ENCODE measurements at regions not wholly inside any gene's neighbourhood (a gene's known extent, or its start where the extent isn't known, plus 50 kb on each side); places are given as distances from the start of the nearest gene placed in this dataset.

DNA sequence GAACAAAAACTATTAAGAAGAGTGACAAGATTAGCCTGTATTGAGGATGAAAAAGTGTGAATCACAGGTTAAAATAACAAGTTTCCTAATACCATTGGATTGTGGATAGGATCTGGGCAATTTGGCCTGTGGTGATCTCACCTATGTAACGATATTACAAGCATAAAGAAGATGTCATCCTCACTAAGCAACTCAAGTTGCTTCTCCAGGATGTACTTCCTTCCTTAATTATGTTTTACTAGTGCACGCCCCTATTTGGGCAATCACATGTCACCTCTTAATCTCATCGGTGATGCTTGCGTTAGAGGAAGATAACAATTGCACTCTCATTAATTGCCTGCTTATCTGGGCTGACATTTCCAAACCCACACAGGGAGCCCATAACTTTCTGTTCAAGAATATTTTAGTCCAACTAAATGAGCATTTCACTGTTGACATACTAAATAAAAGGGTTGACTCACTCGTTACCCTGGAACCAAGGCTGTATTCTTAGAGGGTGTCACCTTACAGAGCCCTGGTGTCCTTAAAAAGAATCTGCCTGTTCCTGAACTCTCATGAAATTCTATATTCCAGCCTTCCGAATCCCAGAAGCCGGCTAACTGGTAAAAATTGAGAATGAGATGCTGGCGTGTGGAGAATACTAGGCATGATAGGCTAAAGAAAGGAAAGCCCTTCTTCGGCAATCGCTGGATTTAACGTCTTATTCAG is 88.2 kb upstream of the ATXN1 start:
- TF ChIP-seq, protein P1, sequence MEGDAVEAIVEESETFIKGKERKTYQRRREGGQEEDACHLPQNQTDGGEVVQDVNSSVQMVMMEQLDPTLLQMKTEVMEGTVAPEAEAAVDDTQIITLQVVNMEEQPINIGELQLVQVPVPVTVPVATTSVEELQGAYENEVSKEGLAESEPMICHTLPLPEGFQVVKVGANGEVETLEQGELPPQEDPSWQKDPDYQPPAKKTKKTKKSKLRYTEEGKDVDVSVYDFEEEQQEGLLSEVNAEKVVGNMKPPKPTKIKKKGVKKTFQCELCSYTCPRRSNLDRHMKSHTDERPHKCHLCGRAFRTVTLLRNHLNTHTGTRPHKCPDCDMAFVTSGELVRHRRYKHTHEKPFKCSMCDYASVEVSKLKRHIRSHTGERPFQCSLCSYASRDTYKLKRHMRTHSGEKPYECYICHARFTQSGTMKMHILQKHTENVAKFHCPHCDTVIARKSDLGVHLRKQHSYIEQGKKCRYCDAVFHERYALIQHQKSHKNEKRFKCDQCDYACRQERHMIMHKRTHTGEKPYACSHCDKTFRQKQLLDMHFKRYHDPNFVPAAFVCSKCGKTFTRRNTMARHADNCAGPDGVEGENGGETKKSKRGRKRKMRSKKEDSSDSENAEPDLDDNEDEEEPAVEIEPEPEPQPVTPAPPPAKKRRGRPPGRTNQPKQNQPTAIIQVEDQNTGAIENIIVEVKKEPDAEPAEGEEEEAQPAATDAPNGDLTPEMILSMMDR (IDR thresholded peaks at IDR 0.05), result no peak
- TF ChIP-seq POLR2A (IDR thresholded peaks at IDR 0.05), result no peak
